K562 (cell line): ENCODE measurements at regions not wholly inside any gene's neighbourhood (a gene's known extent, or its start where the extent isn't known, plus 50 kb on each side); places are given as distances from the start of the nearest gene placed in this dataset.

Source experiments
- ATAC-seq: fragments of 200-7000 bp; cut with Tn5 transposase; 3 replicates; pipeline ENCODE4 v1.9.1; 2020; ENCODE audit warnings: moderate library complexity
- BruUV-seq: library from RNA; stranded (reverse); fragments of 400-500 nt; replicated peaks from 2 replicates; lab custom pipeline; 2021; lab: Mats Ljungman, UMichigan
- CTCF ChIA-PET: fragments of 300-600 bp; formaldehyde crosslinking; extraction: SDS; loops from one replicate; lab custom pipeline; 2021; ENCODE audit warnings: low intra/inter-chr PET ratio; lab: Yijun Ruan, JAX
- POLR2A ChIA-PET: fragments of 300-600, 350-650 bp; sonication (Branson Sonifier 250); formaldehyde crosslinking; extraction: SDS; loops from one replicate; lab custom pipeline; 2021; ENCODE audit warnings: antibody characterized with exemption, inconsistent platforms; lab: Yijun Ruan, JAX
- DNase-seq, 4 experiments: peaks; one replicate each; pipeline versions ENCODE4 v3.0.0 to v3.0.0-alpha.2; 2011 to 2018; ENCODE audit warnings: low spot score in 3 of 4, mixed read lengths in 3 of 4; ENCODE audit errors: extremely low read depth in 1 of 4
- FAIRE-seq: peaks from 2 replicates; lab custom pipeline; 2011; peaks lifted over from hg19 to GRCh38; lab: Jason Lieb, UNC
- H2AFZ ChIP-seq: 2 replicates; pipeline ENCODE4 v1.6.0; 2011; ENCODE audit warnings: low read depth, low read length, control low read depth, inconsistent platforms
- H3K27ac ChIP-seq: fragments of 200-600 bp; 3 replicates; pipeline ENCODE4 v1.8.0; 2011; ENCODE audit warnings: low read depth, mild to moderate bottlenecking, control low read depth, inconsistent platforms, low read length, moderate library complexity, mixed read lengths; ENCODE audit errors: extremely low read depth
- H3K27me3 ChIP-seq, 2 experiments: fragments of 300-600 bp in 1 of 2; 2 replicates in 1 of 2; 3 replicates in 1 of 2; pipeline versions ENCODE4 v1.6.0 to v1.8.0; 2011; ENCODE audit warnings: inconsistent platforms in 2 of 2, low read length in 2 of 2, mild to moderate bottlenecking in 1 of 2, mixed read lengths in 1 of 2, moderate library complexity in 1 of 2; ENCODE audit not compliant: control insufficient read depth in 2 of 2, insufficient read depth in 2 of 2
- H3K36me3 ChIP-seq: fragments of 300-600 bp; 3 replicates; pipeline ENCODE4 v1.8.0; 2011; ENCODE audit warnings: mild to moderate bottlenecking, low read length, inconsistent platforms; ENCODE audit not compliant: control insufficient read depth, insufficient read depth
- H3K4me1 ChIP-seq, 2 experiments: fragments of 200-600 bp in 1 of 2; replicated peaks in 1 of 2; 2 replicates in 1 of 2; 3 replicates in 1 of 2; pipeline versions ENCODE4 v1.5.1 to v1.8.0; 2011; ENCODE audit warnings: inconsistent platforms in 2 of 2, low read length in 2 of 2, mild to moderate bottlenecking in 1 of 2, mixed read lengths in 1 of 2, moderate library complexity in 1 of 2; ENCODE audit not compliant: control insufficient read depth in 2 of 2, insufficient read depth in 2 of 2
- H3K4me2 ChIP-seq: 2 replicates; pipeline ENCODE4 v1.6.1; 2011; ENCODE audit warnings: low read length, control low read depth, inconsistent platforms, mixed read lengths; ENCODE audit not compliant: insufficient read depth
- H3K4me3 ChIP-seq: fragments of 200-600 bp; sonication (generic), shearing (Covaris generic); 2 replicates; pipeline ENCODE4 v1.5.1; 2016; ENCODE audit warnings: control low read depth, inconsistent platforms
- H3K79me2 ChIP-seq: fragments of 200-600 bp; 3 replicates; pipeline ENCODE4 v1.8.0; 2011; ENCODE audit warnings: low read length, inconsistent platforms; ENCODE audit not compliant: control insufficient read depth, insufficient read depth
- H3K9ac ChIP-seq, 2 experiments: 2 replicates each; pipeline versions ENCODE4 v1.6.0 to v1.6.1; 2011; ENCODE audit warnings: low read depth in 2 of 2, low read length in 2 of 2, control low read depth in 1 of 2, inconsistent platforms in 1 of 2, mild to moderate bottlenecking in 1 of 2, mixed read lengths in 1 of 2; ENCODE audit not compliant: insufficient read depth in 1 of 2
- H3K9me1 ChIP-seq: one replicate; pipeline ENCODE4 v1.6.0; 2011; ENCODE audit warnings: inconsistent platforms, mild to moderate bottlenecking, low read length, moderate library complexity; ENCODE audit not compliant: control insufficient read depth, insufficient read depth
- H3K9me3 ChIP-seq: replicated peaks from 2 replicates; pipeline ENCODE4 v1.5.1; 2011; ENCODE audit warnings: low read depth, low read length, inconsistent platforms; ENCODE audit not compliant: control insufficient read depth, insufficient read depth
- H4K20me1 ChIP-seq: replicated peaks from 2 replicates; pipeline ENCODE4 v1.6.1; 2011; ENCODE audit warnings: low read length, inconsistent platforms, mixed read lengths; ENCODE audit not compliant: control insufficient read depth, insufficient read depth
- BCLAF1 ChIP-seq, 2 experiments: fragments of 450-650 bp in 1 of 2; IDR thresholded peaks; 2 replicates each; pipeline ENCODE4 v1.6.1; 2011 to 2017; ENCODE audit warnings: low read depth in 2 of 2, antibody characterized with exemption in 1 of 2, borderline replicate concordance in 1 of 2, low read length in 1 of 2, mild to moderate bottlenecking in 1 of 2, mixed read lengths in 1 of 2; ENCODE audit not compliant: control insufficient read depth in 1 of 2
- FOXP4 ChIP-seq: sonication (generic); formaldehyde crosslinking; IDR thresholded peaks from 2 replicates; pipeline ENCODE4 v1.8.0; 2022; ENCODE audit warnings: mild to moderate bottlenecking, missing genetic modification reagents, borderline replicate concordance
- GABPB1 ChIP-seq: sonication (generic); formaldehyde crosslinking; IDR thresholded peaks from 2 replicates; pipeline ENCODE4 v1.8.0; 2022; ENCODE audit warnings: mild to moderate bottlenecking, missing genetic modification reagents
- GATA2 ChIP-seq: sonication (generic); formaldehyde crosslinking; IDR thresholded peaks from 2 replicates; pipeline ENCODE4 v1.4.0; 2020; ENCODE audit warnings: mild to moderate bottlenecking, missing genetic modification reagents
- MXI1 ChIP-seq: IDR thresholded peaks from 2 replicates; pipeline ENCODE4 v1.6.1; 2011; ENCODE audit warnings: low read depth, mild to moderate bottlenecking, improper control_type of control experiment, low read length
- PKNOX1 ChIP-seq: fragments of 450-650 bp; IDR thresholded peaks from 2 replicates; pipeline ENCODE4 v1.6.1; 2016
- SIN3A ChIP-seq, 2 experiments: fragments of 150-350 bp in 1 of 2; IDR thresholded peaks; 2 replicates each; pipeline ENCODE4 v1.6.1; 2011 to 2016; ENCODE audit warnings: borderline replicate concordance in 2 of 2, low read depth in 2 of 2, low read length in 2 of 2, mild to moderate bottlenecking in 2 of 2, moderate library complexity in 2 of 2; ENCODE audit not compliant: control insufficient read depth in 1 of 2
- SP2 ChIP-seq: IDR thresholded peaks from 2 replicates; pipeline ENCODE4 v1.6.1; 2011; ENCODE audit warnings: mild to moderate bottlenecking, low read depth, low read length, moderate library complexity; ENCODE audit not compliant: poor library complexity, severe bottlenecking; ENCODE audit errors: extremely low read depth
- TCFL5 ChIP-seq: fragments of 250-450 bp; sonication (Bioruptor Pico); conservative IDR thresholded peaks from 2 replicates; pipeline ENCODE4 v1.6.1; 2021; ENCODE audit warnings: mild to moderate bottlenecking, moderate library complexity, matching md5 sums
- ZNF23 ChIP-seq: fragments of 250-450 bp; sonication (Bioruptor Pico); IDR thresholded peaks from 2 replicates; pipeline ENCODE4 v1.4.0; 2020; ENCODE audit warnings: mild to moderate bottlenecking
- ZNF507 ChIP-seq: conservative IDR thresholded peaks from 2 replicates; pipeline ENCODE4 v1.6.1; 2017; ENCODE audit warnings: missing genetic modification characterization, missing compliant biosample characterization
- WGBS: fragments of 100-300 bp; shearing (Covaris generic); methylation state at CpG from one replicate; pipeline ENCODE4 v1.1.6; 2016; ENCODE audit warnings: low coverage, mixed read lengths; ENCODE audit not compliant: insufficient coverage; ENCODE audit errors: missing lambda C conversion rate; 5-methylcytosine and 5-hydroxymethylcytosine counted together
- in situ Hi-C: fragments of 300-500 bp; cut with MboI; formaldehyde crosslinking; loops from 4 replicates; pipeline ENCODE4 v1.15.0; 2018; ENCODE audit warnings: inconsistent platforms, mixed read lengths
- intact Hi-C: fragments of 100-400 bp; cut with micrococcal nuclease; formaldehyde crosslinking; loops from 2 replicates; pipeline ENCODE4 v1.14.2; 2022

- H2AFZ ChIP-seq = no peak overlapping the region
- ChIA-PET CTCF (no interaction called here), POLR2A (no interaction called here)
- no peaks in the 10 kb centered on the region for H3K4me1 ChIP-seq
- no peaks in the 10 kb centered on the region for H3K36me3 ChIP-seq
- no peak overlapping the region for H3K9ac ChIP-seq
- no TSS peak for BruUV-seq
- H3K27me3 ChIP-seq = no peaks in the 10 kb centered on the region
- H4K20me1 ChIP-seq = no peaks in the 10 kb centered on the region
- ATAC-seq (no peak), FAIRE-seq (no peak), DNase-seq (no peak)
- no peaks in the 10 kb centered on the region for H3K9me1 ChIP-seq
- H3K4me3 ChIP-seq = no peak overlapping the region
- no peaks in the 10 kb centered on the region for H3K79me2 ChIP-seq
- in situ Hi-C loops (no loop called here), intact Hi-C loops (no loop called here)
- no peak overlapping the region for H3K27ac ChIP-seq
- no peak overlapping the region for H3K4me2 ChIP-seq
- TF ChIP-seq GATA2 (no peak), GABPB1 (CRISPR knock-in tag) (no peak), SP2 (no peak), BCLAF1 (IDR thresholded peaks at IDR 0.05; ENCODE audit: borderline replicate concordance in 1 of 2, control insufficient read depth in 1 of 2, low read depth in 2 of 2, low read length in 1 of 2) (no peak), ZNF23 (CRISPR knock-in tag) (no peak), MXI1 (no peak), PKNOX1 (no peak), FOXP4 (CRISPR knock-in tag) (no peak), TCFL5 (CRISPR knock-in tag) (no peak), SIN3A (IDR thresholded peaks at IDR 0.05; ENCODE audit: borderline replicate concordance in 2 of 2, control insufficient read depth in 1 of 2, low read depth in 2 of 2, low read length in 2 of 2) (no peak), ZNF507 (tag) (no peak)
- H3K9me3 ChIP-seq = no peaks in the 10 kb centered on the region
- WGBS = no CpG with 5 or more reads among the region's 2 CpGs
These were observed 68.4 kb upstream of the IZUMO3 start for GRCh38 chr9:24614070-24614469.
